Lower lobe of right lung (tissue), 2 donors: ENCODE measurements at regions not wholly inside any gene's neighbourhood (a gene's known extent, or its start where the extent isn't known, plus 50 kb on each side); places are given as distances from the start of the nearest gene placed in this dataset.

Experiments used
- ATAC-seq, 2 donors: fragments of 200-7000 bp; cut with Tn5 transposase; one replicate each; pipeline ENCODE4 v1.9.1; 2020 to 2022; ENCODE audit warnings: mild to moderate bottlenecking in 2 of 2, moderate library complexity in 2 of 2
- DNase-seq: peaks from one replicate; pipeline ENCODE4 v3.0.0-alpha.2; 2020
- H3K27ac ChIP-seq: fragments of 200-600 bp; one replicate; pipeline ENCODE4 v1.8.0; 2022
- H3K27me3 ChIP-seq: fragments of 200-600 bp; one replicate; pipeline ENCODE4 v1.8.0; 2022; ENCODE audit warnings: low read depth
- H3K36me3 ChIP-seq: fragments of 200-600 bp; one replicate; pipeline ENCODE4 v1.8.0; 2022; ENCODE audit warnings: mild to moderate bottlenecking
- H3K4me1 ChIP-seq: fragments of 200-600 bp; one replicate; pipeline ENCODE4 v1.8.0; 2022
- H3K4me3 ChIP-seq: fragments of 200-600 bp; one replicate; pipeline ENCODE4 v1.8.0; 2022; ENCODE audit warnings: mild to moderate bottlenecking
- H3K9me3 ChIP-seq: fragments of 200-600 bp; one replicate; pipeline ENCODE4 v1.8.0; 2022
- CTCF ChIP-seq: fragments of 200-600 bp; IDR thresholded peaks from one replicate; pipeline ENCODE4 v1.8.0; 2022; ENCODE audit warnings: antibody characterized with exemption, mild to moderate bottlenecking
- intact Hi-C: fragments of 100-400 bp; cut with DNase I; formaldehyde crosslinking; loops from one replicate; pipeline ENCODE4 v1.11.0; 2022
- donor health status: DM: no; HTN: yes; CAD: no; lungs with severe emphysema.

DNA sequence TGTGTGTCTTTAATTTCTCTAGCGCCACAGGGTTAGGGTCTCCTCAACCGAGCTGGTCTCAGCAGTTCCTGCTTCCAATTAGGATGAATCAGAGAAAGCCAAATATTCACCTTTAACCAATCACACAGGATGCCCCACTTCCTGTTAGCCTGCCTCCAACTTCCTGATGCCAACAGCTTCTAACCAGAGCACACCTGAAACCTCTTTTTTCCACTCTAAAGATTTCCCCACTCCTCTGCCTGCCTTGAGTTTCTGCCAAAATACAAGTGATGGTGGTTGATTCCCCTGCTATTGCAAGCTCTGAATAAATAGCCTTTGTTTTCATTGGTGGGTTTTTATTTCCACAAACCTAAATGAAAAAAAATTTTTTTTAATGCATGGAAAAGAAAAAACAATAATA, 144.7 kb upstream of the UST start:
- intact Hi-C loops = no loop called here
- no peak for DNase-seq
- TF ChIP-seq CTCF = no peak
- ATAC-seq = no peak
- Histone ChIP-seq H3K27ac (no peak overlapping the region), H3K4me3 (no peak overlapping the region), H3K27me3 (no peaks in the 10 kb centered on the region), H3K9me3 (no peaks in the 10 kb centered on the region), H3K4me1 (no peaks in the 10 kb centered on the region), H3K36me3 (no peaks in the 10 kb centered on the region)

DNA sequence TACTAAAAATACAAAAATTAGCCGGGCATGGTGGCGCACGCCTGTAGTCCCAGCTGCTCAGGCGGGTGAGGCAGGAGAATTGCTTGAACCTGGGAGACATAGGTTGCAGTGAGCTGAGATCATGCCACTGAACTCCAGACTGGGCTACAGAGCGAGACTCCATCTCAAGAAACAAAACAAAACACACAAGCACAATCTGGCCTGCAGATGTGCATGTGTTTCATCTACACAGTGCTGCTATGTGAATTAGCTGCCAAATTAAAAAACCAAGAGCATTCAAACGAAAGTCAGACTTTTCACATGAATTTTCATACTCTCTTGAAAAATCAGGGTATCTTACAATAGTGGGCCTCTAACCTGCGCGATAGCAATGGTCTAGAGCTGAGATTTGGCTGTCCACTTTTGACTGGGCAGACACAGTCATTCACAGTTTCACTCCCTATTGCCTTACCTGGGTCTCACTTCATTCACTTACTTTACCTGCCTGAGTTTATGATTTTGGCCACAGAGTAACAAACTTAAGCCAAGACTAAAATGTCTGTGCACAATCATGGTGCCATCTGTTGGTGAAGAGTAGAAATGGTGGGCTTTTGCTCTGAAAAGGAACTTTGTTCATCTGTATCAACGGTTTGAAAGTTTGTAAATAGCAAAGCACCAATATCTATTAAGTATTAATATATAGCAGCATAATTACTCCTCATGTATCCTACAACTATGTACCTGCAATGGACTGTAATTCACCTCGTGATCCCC, 138.5 kb upstream of the UST start:
- ATAC-seq = peak in 1 of 2 donors; percentile 25
- DNase-seq = no peak

GRCh38 chr6:148611213-148611612, 135.6 kb upstream of the UST start:
- intact Hi-C loops = no loop called here
- Histone ChIP-seq H3K9me3 (no peaks in the 10 kb centered on the region), H3K4me1 (no peaks in the 10 kb centered on the region), H3K4me3 (no peak overlapping the region), H3K27me3 (no peaks in the 10 kb centered on the region), H3K36me3 (no peaks in the 10 kb centered on the region), H3K27ac (no peak overlapping the region)
- TF ChIP-seq CTCF = no peak
- no peak for DNase-seq
- ATAC-seq = peak; percentile 57 to 88

More for the DNA sequence above, 138.5 kb upstream of the UST start:
- intact Hi-C loops = no loop called here
- H3K36me3 ChIP-seq = no peaks in the 10 kb centered on the region
- no peak overlapping the region for H3K4me3 ChIP-seq
- H3K27ac ChIP-seq = no peak overlapping the region
- H3K4me1 ChIP-seq = no peaks in the 10 kb centered on the region
- no peaks in the 10 kb centered on the region for H3K9me3 ChIP-seq
- no peaks in the 10 kb centered on the region for H3K27me3 ChIP-seq
- peak; percentile 35 for TF ChIP-seq CTCF

DNA sequence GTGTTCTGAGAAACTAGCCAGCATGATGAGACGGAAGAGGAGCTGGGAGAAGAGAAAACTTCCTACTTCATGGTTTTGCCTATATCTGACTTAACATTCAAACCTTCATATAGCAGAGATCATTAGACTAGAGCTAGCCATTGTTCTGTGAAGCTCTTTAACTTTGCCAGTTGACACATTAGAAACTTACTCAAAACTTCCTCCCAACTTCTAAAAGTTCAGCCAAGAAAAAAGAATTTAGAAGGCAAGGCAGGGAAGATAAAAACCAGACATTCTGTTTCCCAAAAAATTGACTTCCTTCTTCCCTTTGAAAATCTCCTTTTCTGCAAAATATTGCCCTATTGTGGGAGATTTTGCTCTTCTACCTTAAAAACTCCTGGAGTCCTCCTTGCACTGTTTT, 134.8 kb upstream of the UST start:
- Histone ChIP-seq H3K9me3 (no peaks in the 10 kb centered on the region), H3K4me3 (no peak overlapping the region), H3K36me3 (no peaks in the 10 kb centered on the region), H3K4me1 (no peaks in the 10 kb centered on the region), H3K27ac (no peak overlapping the region), H3K27me3 (no peaks in the 10 kb centered on the region)
- no peak for DNase-seq
- TF ChIP-seq CTCF = no peak
- intact Hi-C loops = no loop called here
- ATAC-seq = no peak

DNA sequence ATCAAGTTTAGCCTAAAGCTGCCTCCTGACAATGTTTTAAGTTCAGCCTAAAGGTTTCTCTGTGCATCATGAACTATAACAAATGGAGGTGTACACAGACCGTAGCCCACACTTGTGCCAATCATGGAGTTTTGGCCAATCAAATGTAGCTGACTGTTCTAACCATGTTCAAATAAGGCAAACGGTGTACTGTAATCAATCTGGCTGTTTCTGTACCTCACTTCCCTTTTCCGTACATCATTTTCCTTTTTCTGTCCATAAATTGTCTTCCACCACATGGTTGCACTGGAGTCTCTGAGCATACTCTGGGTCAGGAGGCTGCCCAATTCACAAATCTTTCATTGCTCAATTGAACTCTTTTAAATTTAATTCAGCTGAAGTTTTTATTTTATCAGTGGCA, 132.2 kb upstream of the UST start:
- intact Hi-C loops = no loop called here
- Histone ChIP-seq H3K27me3 (no peaks in the 10 kb centered on the region), H3K4me1 (no peaks in the 10 kb centered on the region), H3K27ac (no peak overlapping the region), H3K9me3 (no peaks in the 10 kb centered on the region), H3K4me3 (no peak overlapping the region), H3K36me3 (no peaks in the 10 kb centered on the region)
- TF ChIP-seq CTCF = no peak
- DNase-seq = no peak
- no peak for ATAC-seq
